ENCODE measurements at regions not wholly inside any gene's neighbourhood (a gene's known extent, or its start where the extent isn't known, plus 50 kb on each side); places are given as distances from the start of the nearest gene placed in this dataset.

DNA sequence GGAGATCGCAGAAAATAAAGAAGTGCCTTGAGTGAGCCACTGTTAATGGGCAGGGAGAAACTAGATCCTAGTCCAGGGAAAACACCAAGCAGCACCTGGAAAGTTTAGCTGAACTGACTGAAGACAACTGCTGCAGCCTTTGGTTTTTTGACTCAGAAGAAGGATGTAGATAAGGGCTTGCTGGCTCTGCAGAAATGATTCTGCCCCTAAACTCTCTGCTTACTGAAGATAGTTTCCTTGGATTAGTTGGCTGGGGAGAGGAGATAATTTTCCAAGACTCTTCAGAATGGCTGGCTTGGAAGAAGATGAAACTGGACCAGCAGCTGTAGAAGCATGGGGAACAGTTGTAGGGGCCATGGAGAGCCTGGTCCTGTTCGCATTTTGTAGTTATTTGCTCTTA is 471.8 kb downstream of the KDM4C start:
- no peak for DNase-seq

DNA sequence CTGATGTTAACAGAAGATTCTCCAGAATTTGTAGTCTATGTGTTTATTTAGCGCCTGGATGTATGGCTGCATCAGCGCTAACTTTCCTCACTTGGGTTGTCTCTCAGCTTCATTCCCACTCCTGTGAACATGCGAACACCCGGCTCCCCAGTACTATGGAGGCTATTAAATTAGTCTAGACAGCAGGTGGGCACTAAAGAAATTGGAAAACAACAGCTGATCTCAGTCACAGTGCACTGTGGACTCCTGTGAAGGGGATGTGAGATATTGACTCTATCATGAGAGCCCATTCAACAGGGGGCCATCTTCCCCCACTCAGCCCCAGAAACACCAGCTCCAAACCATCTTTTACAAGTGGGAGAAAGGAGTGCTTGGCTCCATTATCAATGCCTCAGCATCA is 471.0 kb downstream of the KDM4C start:
- DNase-seq = no peak

DNA sequence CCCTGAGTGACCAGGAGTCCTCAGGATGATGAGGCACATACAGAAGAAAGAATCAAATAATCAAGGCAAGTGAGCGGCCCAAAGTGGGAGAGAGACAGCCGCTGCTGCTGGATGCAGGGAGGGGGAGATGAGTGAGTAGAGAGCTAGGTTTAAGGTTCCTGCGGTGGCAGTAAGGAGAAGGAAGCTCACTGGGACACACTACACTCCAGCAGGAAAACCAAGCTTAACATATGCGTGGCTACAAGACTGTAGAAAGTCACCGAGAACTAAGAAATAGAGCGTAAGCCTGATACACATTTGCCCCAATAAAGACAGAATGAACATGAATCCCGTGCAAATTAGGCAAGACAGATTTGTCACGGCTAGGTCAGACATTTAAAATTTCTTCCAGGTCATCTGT is 470.2 kb downstream of the KDM4C start:
- DNase-seq = no peak

DNA sequence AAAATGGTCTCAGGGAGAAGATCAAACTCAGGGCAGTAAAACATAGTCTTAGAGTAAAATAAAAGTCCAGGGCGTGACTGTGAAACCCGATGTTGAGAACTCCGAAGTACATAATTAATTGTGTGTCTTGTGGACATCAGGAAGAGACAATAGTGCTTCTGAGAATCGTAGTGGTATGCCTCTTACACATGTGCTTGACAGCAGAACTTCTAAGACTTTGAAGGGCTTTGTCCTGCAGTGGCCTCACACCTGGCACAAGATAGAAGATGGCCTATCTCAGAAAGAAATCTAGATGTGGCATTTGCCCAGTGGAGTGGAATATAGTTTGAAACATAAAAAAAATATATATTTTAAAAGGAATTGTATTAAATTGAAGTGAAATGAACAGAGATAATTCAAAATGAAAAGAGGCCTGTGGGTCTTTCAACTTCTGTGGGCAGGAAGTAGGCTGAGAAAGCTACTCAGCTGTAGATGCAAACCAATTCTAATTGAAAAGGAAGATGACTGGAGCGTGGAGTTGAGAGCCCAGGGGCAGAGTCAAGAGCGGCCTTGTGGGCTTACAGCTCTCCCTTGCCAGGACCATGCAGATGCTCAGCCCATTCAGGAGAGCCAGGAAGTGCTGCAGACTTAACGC is 468.4 kb downstream of the KDM4C start:
- DNase-seq = no peak

All from activated CD8-positive, alpha-beta memory T cell treated with anti-CD3 and anti-CD28 coated beads for 24 hours (primary cell).